ENCODE measurements at regions not wholly inside any gene's neighbourhood (a gene's known extent, or its start where the extent isn't known, plus 50 kb on each side); places are given as distances from the start of the nearest gene placed in this dataset.

- peak in 1 of 2 donors; percentile 57 for DNase-seq
- Histone ChIP-seq H3K18ac (ENCODE audit: low read length) (no peak overlapping the region), H3K4me1 (ENCODE audit: control insufficient read depth in 1 of 2, insufficient read depth in 2 of 2, low read length in 2 of 2) (peaks cover 10 to 15% of the 10 kb centered on the region in 2 experiments), H3K23ac (ENCODE audit: low read length) (no peak overlapping the region), H2BK12ac (ENCODE audit: low read length) (no peak overlapping the region), H2AFZ (ENCODE audit: insufficient read depth, low read length, poor library complexity) (no peak overlapping the region), H2BK5ac (ENCODE audit: low read depth, low read length, poor library complexity) (no peak overlapping the region), H3K27ac (ENCODE audit: low read depth, low read length) (no peak overlapping the region), H2AK5ac (ENCODE audit: low read length) (no peak overlapping the region), H4K91ac (ENCODE audit: low read depth, low read length) (no peak overlapping the region), H3K27me3 (ENCODE audit: insufficient read depth, low read length) (no peaks in the 10 kb centered on the region), H3K4me2 (ENCODE audit: low read length) (no peak overlapping the region), H3K14ac (ENCODE audit: low read length) (no peak overlapping the region), H4K8ac (ENCODE audit: low read depth, low read length) (no peak overlapping the region), H3K36me3 (ENCODE audit: control insufficient read depth in 1 of 2, insufficient read depth in 2 of 2, low read length in 2 of 2) (no peaks in the 10 kb centered on the region), H3K4me3 (ENCODE audit: low read depth, low read length) (no peak overlapping the region), H3K9ac (ENCODE audit: low read length) (no peak overlapping the region), H3K79me1 (ENCODE audit: low read length) (peaks cover 11% of the 10 kb centered on the region), H3K9me3 (ENCODE audit: insufficient read depth, low read depth, low read length) (no peaks in the 10 kb centered on the region), H2BK120ac (ENCODE audit: insufficient read depth, low read length, poor library complexity) (no peak overlapping the region), H3K4ac (ENCODE audit: low read depth, low read length) (no peak overlapping the region), H4K12ac (ENCODE audit: low read depth, low read length) (no peak overlapping the region), H3K79me2 (ENCODE audit: control insufficient read depth, insufficient read depth, low read length, poor library complexity) (no peaks in the 10 kb centered on the region)
- WGBS (ENCODE audit: extremely low coverage, insufficient coverage, insufficient read length): no CpG with 5 or more reads among the region's 8 CpGs
Observed at GRCh38 chr22:44436736-44437135, 61.3 kb downstream of the RTL6 start.

- no peak overlapping the region for H2BK5ac ChIP-seq (ENCODE audit: low read depth, low read length, poor library complexity)
- H3K79me2 ChIP-seq (ENCODE audit: control insufficient read depth, insufficient read depth, low read length, poor library complexity): no peaks in the 10 kb centered on the region
- WGBS (ENCODE audit: extremely low coverage, insufficient coverage, insufficient read length): no CpG with 5 or more reads among the region's 4 CpGs
- H3K4me2 ChIP-seq (ENCODE audit: low read length): no peak overlapping the region
- no peak overlapping the region for H3K23ac ChIP-seq (ENCODE audit: low read length)
- no peaks in the 10 kb centered on the region for H3K36me3 ChIP-seq (ENCODE audit: control insufficient read depth in 1 of 2, insufficient read depth in 2 of 2, low read length in 2 of 2)
- H3K27me3 ChIP-seq (ENCODE audit: insufficient read depth, low read length): no peaks in the 10 kb centered on the region
- H4K91ac ChIP-seq (ENCODE audit: low read depth, low read length): no peak overlapping the region
- no peak overlapping the region for H4K8ac ChIP-seq (ENCODE audit: low read depth, low read length)
- no peak overlapping the region for H2AK5ac ChIP-seq (ENCODE audit: low read length)
- no peaks in the 10 kb centered on the region for H3K9me3 ChIP-seq (ENCODE audit: insufficient read depth, low read depth, low read length)
- no peaks in the 10 kb centered on the region for H3K79me1 ChIP-seq (ENCODE audit: low read length)
- DNase-seq: no peak
- no peaks in the 10 kb centered on the region for H3K4me1 ChIP-seq (ENCODE audit: control insufficient read depth in 1 of 2, insufficient read depth in 2 of 2, low read length in 2 of 2)
- H3K9ac ChIP-seq (ENCODE audit: low read length): no peak overlapping the region
- no peak overlapping the region for H3K18ac ChIP-seq (ENCODE audit: low read length)
- no peak overlapping the region for H2AFZ ChIP-seq (ENCODE audit: insufficient read depth, low read length, poor library complexity)
- H4K12ac ChIP-seq (ENCODE audit: low read depth, low read length): no peak overlapping the region
- H2BK120ac ChIP-seq (ENCODE audit: insufficient read depth, low read length, poor library complexity): no peak overlapping the region
- H3K14ac ChIP-seq (ENCODE audit: low read length): no peak overlapping the region
- H3K4me3 ChIP-seq (ENCODE audit: low read depth, low read length): no peak overlapping the region
- no peak overlapping the region for H3K27ac ChIP-seq (ENCODE audit: low read depth, low read length)
- no peak overlapping the region for H2BK12ac ChIP-seq (ENCODE audit: low read length)
- no peak overlapping the region for H3K4ac ChIP-seq (ENCODE audit: low read depth, low read length)
Observed at GRCh38 chr22:44431256-44431655, 66.8 kb downstream of the RTL6 start.

- no peak overlapping the region for H3K18ac ChIP-seq (ENCODE audit: low read length)
- no peak overlapping the region for H3K27ac ChIP-seq (ENCODE audit: low read depth, low read length)
- DNase-seq: no peak
- no peak overlapping the region for H4K12ac ChIP-seq (ENCODE audit: low read depth, low read length)
- no peak overlapping the region for H2BK120ac ChIP-seq (ENCODE audit: insufficient read depth, low read length, poor library complexity)
- H3K4ac ChIP-seq (ENCODE audit: low read depth, low read length): no peak overlapping the region
- H3K14ac ChIP-seq (ENCODE audit: low read length): no peak overlapping the region
- H3K4me2 ChIP-seq (ENCODE audit: low read length): no peak overlapping the region
- no peaks in the 10 kb centered on the region for H3K9me3 ChIP-seq (ENCODE audit: insufficient read depth, low read depth, low read length)
- H3K36me3 ChIP-seq (ENCODE audit: control insufficient read depth in 1 of 2, insufficient read depth in 2 of 2, low read length in 2 of 2): no peaks in the 10 kb centered on the region
- no peak overlapping the region for H3K9ac ChIP-seq (ENCODE audit: low read length)
- no peak overlapping the region for H4K8ac ChIP-seq (ENCODE audit: low read depth, low read length)
- no peaks in the 10 kb centered on the region for H3K27me3 ChIP-seq (ENCODE audit: insufficient read depth, low read length)
- no peak overlapping the region for H2BK12ac ChIP-seq (ENCODE audit: low read length)
- no peak overlapping the region for H3K4me3 ChIP-seq (ENCODE audit: low read depth, low read length)
- H2AK5ac ChIP-seq (ENCODE audit: low read length): no peak overlapping the region
- H3K79me1 ChIP-seq (ENCODE audit: low read length): no peaks in the 10 kb centered on the region
- no peak overlapping the region for H3K23ac ChIP-seq (ENCODE audit: low read length)
- H4K91ac ChIP-seq (ENCODE audit: low read depth, low read length): no peak overlapping the region
- WGBS (ENCODE audit: extremely low coverage, insufficient coverage, insufficient read length): no CpG with 5 or more reads among the region's 7 CpGs
- no peaks in the 10 kb centered on the region for H3K79me2 ChIP-seq (ENCODE audit: control insufficient read depth, insufficient read depth, low read length, poor library complexity)
- no peak overlapping the region for H2BK5ac ChIP-seq (ENCODE audit: low read depth, low read length, poor library complexity)
- H3K4me1 ChIP-seq (ENCODE audit: control insufficient read depth in 1 of 2, insufficient read depth in 2 of 2, low read length in 2 of 2): no peaks in the 10 kb centered on the region
- no peak overlapping the region for H2AFZ ChIP-seq (ENCODE audit: insufficient read depth, low read length, poor library complexity)
Observed at GRCh38 chr22:44430716-44431115, 67.3 kb downstream of the RTL6 start.

GRCh38 chr22:44429941-44430587 lies 68.0 kb downstream of the RTL6 start:
- no peaks in the 10 kb centered on the region for H3K36me3 ChIP-seq (ENCODE audit: control insufficient read depth in 1 of 2, insufficient read depth in 2 of 2, low read length in 2 of 2)
- H3K4me1 ChIP-seq (ENCODE audit: control insufficient read depth in 1 of 2, insufficient read depth in 2 of 2, low read length in 2 of 2): peaks cover 0 to 4% of the 10 kb centered on the region in 2 experiments
- H3K4ac ChIP-seq (ENCODE audit: low read depth, low read length): no peak overlapping the region
- no peak for DNase-seq
- no peak overlapping the region for H3K4me3 ChIP-seq (ENCODE audit: low read depth, low read length)
- no peak overlapping the region for H3K4me2 ChIP-seq (ENCODE audit: low read length)
- no peak overlapping the region for H2BK5ac ChIP-seq (ENCODE audit: low read depth, low read length, poor library complexity)
- H4K8ac ChIP-seq (ENCODE audit: low read depth, low read length): no peak overlapping the region
- H3K14ac ChIP-seq (ENCODE audit: low read length): no peak overlapping the region
- H3K18ac ChIP-seq (ENCODE audit: low read length): no peak overlapping the region
- H3K79me1 ChIP-seq (ENCODE audit: low read length): no peaks in the 10 kb centered on the region
- H3K79me2 ChIP-seq (ENCODE audit: control insufficient read depth, insufficient read depth, low read length, poor library complexity): no peaks in the 10 kb centered on the region
- no peak overlapping the region for H3K27ac ChIP-seq (ENCODE audit: low read depth, low read length)
- no CpG with 5 or more reads among the region's 16 CpGs for WGBS (ENCODE audit: extremely low coverage, insufficient coverage, insufficient read length)
- H4K91ac ChIP-seq (ENCODE audit: low read depth, low read length): no peak overlapping the region
- no peaks in the 10 kb centered on the region for H3K9me3 ChIP-seq (ENCODE audit: insufficient read depth, low read depth, low read length)
- H3K27me3 ChIP-seq (ENCODE audit: insufficient read depth, low read length): no peaks in the 10 kb centered on the region
- no peak overlapping the region for H2AK5ac ChIP-seq (ENCODE audit: low read length)
- no peak overlapping the region for H2AFZ ChIP-seq (ENCODE audit: insufficient read depth, low read length, poor library complexity)
- no peak overlapping the region for H3K23ac ChIP-seq (ENCODE audit: low read length)
- H3K9ac ChIP-seq (ENCODE audit: low read length): no peak overlapping the region
- H2BK12ac ChIP-seq (ENCODE audit: low read length): no peak overlapping the region
- no peak overlapping the region for H2BK120ac ChIP-seq (ENCODE audit: insufficient read depth, low read length, poor library complexity)
- H4K12ac ChIP-seq (ENCODE audit: low read depth, low read length): no peak overlapping the region

Data from trophoblast cell (in vitro differentiated cells and primary cell).